ENCODE measurements at regions not wholly inside any gene's neighbourhood (a gene's known extent, or its start where the extent isn't known, plus 50 kb on each side); places are given as distances from the start of the nearest gene placed in this dataset.

- TF ChIP-seq CTCF (optimal IDR thresholded peaks at IDR 0.05 in 1 of 3, IDR thresholded peaks at IDR 0.05 in 1 of 3, conservative IDR thresholded peaks at IDR 0.05 in 1 of 3; ENCODE audit: extremely low read depth in 1 of 3, insufficient read depth in 2 of 3, low read length in 3 of 3) (no peak), EZH2 (IDR thresholded peaks at IDR 0.05; ENCODE audit: low read length) (no peak)
Observed at GRCh38 chr9:7341571-7341970, 458.0 kb downstream of the DMAC1 start.

All from keratinocyte (primary cell).